ENCODE measurements at regions not wholly inside any gene's neighbourhood (a gene's known extent, or its start where the extent isn't known, plus 50 kb on each side); places are given as distances from the start of the nearest gene placed in this dataset.

DNA sequence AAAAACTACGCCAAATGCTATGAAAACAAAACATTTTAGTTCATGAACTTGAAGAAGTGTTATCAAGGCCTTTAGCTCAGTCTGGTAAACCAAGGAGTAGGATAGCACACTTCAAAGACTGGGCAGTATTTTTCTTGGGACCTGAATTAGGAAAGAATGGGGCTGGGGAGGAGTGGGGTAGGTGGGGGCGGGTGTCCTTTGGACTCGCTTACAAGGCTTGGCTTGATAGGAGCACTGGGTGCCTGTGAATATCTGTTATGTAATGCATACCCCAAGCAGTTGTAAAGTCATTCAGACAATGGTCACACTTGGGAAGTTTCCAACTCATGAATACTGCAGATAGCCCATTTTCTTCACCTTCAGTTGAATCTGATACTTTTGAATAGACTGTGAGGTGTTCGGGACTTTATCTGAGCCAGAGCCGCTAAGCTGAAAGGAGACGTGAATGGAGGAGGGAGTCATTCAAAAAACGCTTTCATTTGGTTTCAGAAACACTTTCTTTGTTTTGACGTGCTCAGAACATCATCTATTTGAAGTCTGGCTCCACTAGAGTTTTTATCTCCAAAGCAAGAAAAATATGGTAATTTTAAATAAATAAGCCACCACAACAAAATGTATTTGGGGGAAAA, 70.1 kb upstream of the FAM204A start:
- H3K9me1 ChIP-seq (ENCODE audit: control insufficient read depth, insufficient read depth, low read length), result no peaks in the 10 kb centered on the region
- H3K4me2 ChIP-seq (ENCODE audit: insufficient read depth, low read length), result no peak overlapping the region
- CTCF ChIA-PET (ENCODE audit: low intra/inter-chr PET ratio), result no interaction called here
- peak in 1 of 4 experiments; percentile 2 for DNase-seq (ENCODE audit: extremely low read depth in 1 of 4, low spot score in 3 of 4)
- no peak for ATAC-seq
- peaks cover 3 to 11% of the 10 kb centered on the region in 2 experiments; a peak in 3 of 5 replicates for H3K27me3 ChIP-seq (ENCODE audit: control insufficient read depth in 2 of 2, insufficient read depth in 2 of 2, low read length in 2 of 2)
- BruUV-seq (replicated peaks), result no TSS peak
- H3K4me3 ChIP-seq, result no peak overlapping the region
- TF ChIP-seq KHSRP (IDR thresholded peaks at IDR 0.05) (no peak), CCAR2 (IDR thresholded peaks at IDR 0.05; ENCODE audit: low read depth, low read length) (no peak), MCM5 (IDR thresholded peaks at IDR 0.05; ENCODE audit: low read depth) (no peak), ZNF586 (CRISPR knock-in tag; conservative IDR thresholded peaks at IDR 0.05) (no peak), HDAC1 (IDR thresholded peaks at IDR 0.05) (no peak), EGR1 (conservative IDR thresholded peaks at IDR 0.05) (no peak)
- H3K9ac ChIP-seq (ENCODE audit: insufficient read depth in 1 of 2, low read depth in 2 of 2, low read length in 2 of 2), result no peak overlapping the region
- no peaks in the 10 kb centered on the region for H3K79me2 ChIP-seq (ENCODE audit: control insufficient read depth, insufficient read depth, low read length)
- no peaks in the 10 kb centered on the region for H3K9me3 ChIP-seq (replicated peaks; ENCODE audit: control insufficient read depth, insufficient read depth, low read depth, low read length)
- intact Hi-C loops (cut with micrococcal nuclease) (loop anchor here (10.0 kb wide), 1 partner anchor 147 kb away; no protein-coding TSS in a partner anchor), in situ Hi-C loops (cut with MboI) (no loop called here)
- WGBS (ENCODE audit: insufficient coverage, low coverage, missing lambda C conversion rate), result 1% methylated on average over 6 of the region's 8 CpGs
- FAIRE-seq, result no peak
- H3K4me1 ChIP-seq (replicated peaks in 1 of 2; ENCODE audit: control insufficient read depth in 2 of 2, insufficient read depth in 2 of 2, low read length in 2 of 2), result no peaks in the 10 kb centered on the region
- no peak overlapping the region for H3K27ac ChIP-seq (ENCODE audit: extremely low read depth, low read depth, low read length)
- H4K20me1 ChIP-seq (replicated peaks; ENCODE audit: control insufficient read depth, insufficient read depth, low read length), result no peaks in the 10 kb centered on the region
- POLR2A ChIA-PET, result no interaction called here
- no peak overlapping the region for H2AFZ ChIP-seq (ENCODE audit: low read depth, low read length)
- H3K36me3 ChIP-seq (ENCODE audit: control insufficient read depth, insufficient read depth, low read length), result no peaks in the 10 kb centered on the region

DNA sequence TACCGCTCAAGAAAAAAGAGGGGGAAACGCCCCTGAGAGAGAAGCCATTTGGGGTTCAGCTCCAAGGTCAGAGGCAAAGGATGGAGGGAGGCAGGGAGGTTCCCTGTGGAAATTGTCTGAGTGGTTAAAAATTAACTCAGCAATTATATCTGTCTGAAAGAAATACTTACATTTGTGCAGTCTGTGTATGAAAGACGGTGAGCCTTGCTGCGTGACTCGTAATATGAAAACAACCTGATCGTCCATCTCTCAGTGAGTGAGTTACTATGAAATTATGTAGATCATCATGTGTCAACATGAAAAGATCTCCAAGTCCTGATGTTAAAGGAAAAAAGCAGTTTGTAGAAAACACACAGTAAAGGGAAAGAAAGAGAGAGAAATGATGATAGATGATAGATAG, 67.2 kb upstream of the FAM204A start:
- Histone ChIP-seq H3K9me1 (ENCODE audit: control insufficient read depth, insufficient read depth, low read length) (no peaks in the 10 kb centered on the region), H3K9me3 (replicated peaks; ENCODE audit: control insufficient read depth, insufficient read depth, low read depth, low read length) (no peaks in the 10 kb centered on the region), H3K4me1 (replicated peaks in 1 of 2; ENCODE audit: control insufficient read depth in 2 of 2, insufficient read depth in 2 of 2, low read length in 2 of 2) (no peaks in the 10 kb centered on the region), H3K4me2 (ENCODE audit: insufficient read depth, low read length) (no peak overlapping the region), H2AFZ (ENCODE audit: low read depth, low read length) (no peak overlapping the region), H3K27ac (ENCODE audit: extremely low read depth, low read depth, low read length) (no peak overlapping the region), H3K9ac (ENCODE audit: insufficient read depth in 1 of 2, low read depth in 2 of 2, low read length in 2 of 2) (no peak overlapping the region), H3K4me3 (no peak overlapping the region), H3K27me3 (ENCODE audit: control insufficient read depth in 2 of 2, insufficient read depth in 2 of 2, low read length in 2 of 2) (peaks cover 0 to 11% of the 10 kb centered on the region in 2 experiments; a peak in 4 of 5 replicates), H3K79me2 (ENCODE audit: control insufficient read depth, insufficient read depth, low read length) (no peaks in the 10 kb centered on the region), H3K36me3 (ENCODE audit: control insufficient read depth, insufficient read depth, low read length) (no peaks in the 10 kb centered on the region), H4K20me1 (replicated peaks; ENCODE audit: control insufficient read depth, insufficient read depth, low read length) (no peaks in the 10 kb centered on the region)
- no peak for DNase-seq (ENCODE audit: extremely low read depth in 1 of 4, low spot score in 3 of 4)
- FAIRE-seq, result no peak
- in situ Hi-C loops (cut with MboI), result no loop called here
- intact Hi-C loops (cut with micrococcal nuclease), result no loop called here
- CTCF ChIA-PET (ENCODE audit: low intra/inter-chr PET ratio), result no interaction called here
- BruUV-seq (replicated peaks), result no TSS peak
- POLR2A ChIA-PET, result no interaction called here
- WGBS (ENCODE audit: insufficient coverage, low coverage, missing lambda C conversion rate), result 1% methylated on average over 5 of the region's 6 CpGs
- ATAC-seq, result no peak
- TF ChIP-seq POLR3A (IDR thresholded peaks at IDR 0.05; ENCODE audit: borderline replicate concordance, extremely low read depth, insufficient read depth, insufficient read length) (no peak), ZNF232 (CRISPR knock-in tag; IDR thresholded peaks at IDR 0.05) (no peak), CBX2 (IDR thresholded peaks at IDR 0.05; ENCODE audit: insufficient read depth, low read length, poor library complexity, severe bottlenecking) (no peak), ZNF197 (CRISPR knock-in tag; IDR thresholded peaks at IDR 0.05; ENCODE audit: low read depth) (no peak)
- TF ChIP-seq, protein P1, sequence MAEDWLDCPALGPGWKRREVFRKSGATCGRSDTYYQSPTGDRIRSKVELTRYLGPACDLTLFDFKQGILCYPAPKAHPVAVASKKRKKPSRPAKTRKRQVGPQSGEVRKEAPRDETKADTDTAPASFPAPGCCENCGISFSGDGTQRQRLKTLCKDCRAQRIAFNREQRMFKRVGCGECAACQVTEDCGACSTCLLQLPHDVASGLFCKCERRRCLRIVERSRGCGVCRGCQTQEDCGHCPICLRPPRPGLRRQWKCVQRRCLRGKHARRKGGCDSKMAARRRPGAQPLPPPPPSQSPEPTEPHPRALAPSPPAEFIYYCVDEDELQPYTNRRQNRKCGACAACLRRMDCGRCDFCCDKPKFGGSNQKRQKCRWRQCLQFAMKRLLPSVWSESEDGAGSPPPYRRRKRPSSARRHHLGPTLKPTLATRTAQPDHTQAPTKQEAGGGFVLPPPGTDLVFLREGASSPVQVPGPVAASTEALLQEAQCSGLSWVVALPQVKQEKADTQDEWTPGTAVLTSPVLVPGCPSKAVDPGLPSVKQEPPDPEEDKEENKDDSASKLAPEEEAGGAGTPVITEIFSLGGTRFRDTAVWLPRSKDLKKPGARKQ (CRISPR knock-in tag; IDR thresholded peaks at IDR 0.05), result no peak
- TF ChIP-seq, protein P2, sequence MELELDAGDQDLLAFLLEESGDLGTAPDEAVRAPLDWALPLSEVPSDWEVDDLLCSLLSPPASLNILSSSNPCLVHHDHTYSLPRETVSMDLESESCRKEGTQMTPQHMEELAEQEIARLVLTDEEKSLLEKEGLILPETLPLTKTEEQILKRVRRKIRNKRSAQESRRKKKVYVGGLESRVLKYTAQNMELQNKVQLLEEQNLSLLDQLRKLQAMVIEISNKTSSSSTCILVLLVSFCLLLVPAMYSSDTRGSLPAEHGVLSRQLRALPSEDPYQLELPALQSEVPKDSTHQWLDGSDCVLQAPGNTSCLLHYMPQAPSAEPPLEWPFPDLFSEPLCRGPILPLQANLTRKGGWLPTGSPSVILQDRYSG (tag; conservative IDR thresholded peaks at IDR 0.05; ENCODE audit: low read depth), result no peak
- TF ChIP-seq, protein P3, sequence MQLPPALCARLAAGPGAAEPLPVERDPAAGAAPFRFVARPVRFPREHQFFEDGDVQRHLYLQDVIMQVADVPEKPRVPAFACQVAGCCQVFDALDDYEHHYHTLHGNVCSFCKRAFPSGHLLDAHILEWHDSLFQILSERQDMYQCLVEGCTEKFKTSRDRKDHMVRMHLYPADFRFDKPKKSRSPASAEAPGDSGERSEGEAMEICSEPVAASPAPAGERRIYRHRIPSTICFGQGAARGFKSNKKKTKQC (CRISPR knock-in tag; IDR thresholded peaks at IDR 0.05), result no peak

Measured in K562 (cell line).